GM19023 (cell line): ENCODE measurements at regions not wholly inside any gene's neighbourhood (a gene's known extent, or its start where the extent isn't known, plus 50 kb on each side); places are given as distances from the start of the nearest gene placed in this dataset.
"Not testable (repeated sequence)": the region's sequence is repeated elsewhere in the genome, so short reads cannot be mapped to it uniquely, and the experiment has no call there.

Experiments
- ATAC-seq: cut with Tn5 transposase; IDR thresholded peaks from one replicate; pipeline ENCODE4 v1.9.1; 2021; ENCODE audit warnings: mild to moderate bottlenecking, moderate library complexity; ENCODE audit not compliant: unreplicated experiment

GRCh38 chr1:95297906-95298305 is 63.9 kb downstream of the RWDD3 start:
- ATAC-seq = not testable (repeated sequence)

GRCh38 chr1:95301091-95301490 is 67.1 kb downstream of the RWDD3 start:
- no peak for ATAC-seq

GRCh38 chr1:95301614-95302013 is 67.6 kb downstream of the RWDD3 start:
- no peak for ATAC-seq

- ATAC-seq = no peak
Measured at GRCh38 chr1:95304803-95305202, 70.8 kb downstream of the RWDD3 start.

- no peak for ATAC-seq
Measured at GRCh38 chr1:95308276-95309030, 74.4 kb downstream of the RWDD3 start.

GRCh38 chr1:95309031-95309471 is 75.0 kb downstream of the RWDD3 start:
- no peak for ATAC-seq

- no peak for ATAC-seq
Measured at GRCh38 chr1:95311014-95311413, 77.0 kb downstream of the RWDD3 start.

GRCh38 chr1:95311762-95312161 is 77.8 kb downstream of the RWDD3 start:
- no peak for ATAC-seq

GRCh38 chr1:95312181-95312580 is 78.2 kb downstream of the RWDD3 start:
- no peak for ATAC-seq

GRCh38 chr1:95313527-95313926 is 79.5 kb downstream of the RWDD3 start:
- ATAC-seq = no peak

GRCh38 chr1:95321531-95321930 is 87.5 kb downstream of the RWDD3 start:
- no peak for ATAC-seq

- no peak for ATAC-seq
Measured at GRCh38 chr1:95323123-95323522, 89.1 kb downstream of the RWDD3 start.

- ATAC-seq = no peak
Measured at GRCh38 chr1:95325349-95325748, 91.3 kb downstream of the RWDD3 start.

- no peak for ATAC-seq
Measured at GRCh38 chr1:95326023-95326422, 92.0 kb downstream of the RWDD3 start.

GRCh38 chr1:95332754-95333153 is 98.7 kb downstream of the RWDD3 start:
- ATAC-seq = no peak

GRCh38 chr1:95339377-95339776 is 105.4 kb downstream of the RWDD3 start:
- ATAC-seq = no peak

GRCh38 chr1:95340061-95340460 is 106.1 kb downstream of the RWDD3 start:
- no peak for ATAC-seq

GRCh38 chr1:95352767-95353166 is 118.8 kb downstream of the RWDD3 start:
- ATAC-seq = no peak

- no peak for ATAC-seq
Measured at GRCh38 chr1:95353194-95353593, 119.2 kb downstream of the RWDD3 start.

- no peak for ATAC-seq
Measured at GRCh38 chr1:95364546-95364945, 130.5 kb downstream of the RWDD3 start.

GRCh38 chr1:95366498-95366897 is 132.5 kb downstream of the RWDD3 start:
- no peak for ATAC-seq

GRCh38 chr1:95368178-95368577 is 134.2 kb downstream of the RWDD3 start:
- no peak for ATAC-seq
